ENCODE measurements at regions not wholly inside any gene's neighbourhood (a gene's known extent, or its start where the extent isn't known, plus 50 kb on each side); places are given as distances from the start of the nearest gene placed in this dataset.

DNA sequence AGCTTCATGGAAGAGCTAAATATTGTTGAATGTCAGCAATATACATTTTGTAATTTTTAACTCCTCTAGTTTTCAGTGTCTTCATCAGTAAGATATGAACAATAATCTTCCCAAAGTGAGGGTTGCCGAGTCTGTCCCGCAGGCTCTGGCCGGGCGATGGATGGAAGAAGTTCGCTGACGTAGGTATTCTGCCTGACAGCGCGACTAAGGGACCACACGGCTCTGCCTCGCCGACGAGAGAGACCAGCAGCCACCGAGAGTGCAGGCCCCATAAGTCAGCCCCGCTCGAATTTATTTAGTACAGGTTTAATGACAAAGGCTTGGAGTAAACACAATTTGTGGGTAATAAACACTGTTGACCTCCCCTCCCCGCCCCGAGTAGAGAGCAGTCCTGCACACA lies 427.4 kb upstream of the NECTIN3 start:
- H3K79me2 ChIP-seq (ENCODE audit: control insufficient read depth, insufficient read depth, low read length) = no peaks in the 10 kb centered on the region
- no peaks in the 10 kb centered on the region for H4K20me1 ChIP-seq (replicated peaks; ENCODE audit: control insufficient read depth, insufficient read depth, low read length)
- DNase-seq (ENCODE audit: extremely low read depth in 1 of 4, low spot score in 3 of 4) = no peak
- H3K9ac ChIP-seq (ENCODE audit: insufficient read depth in 1 of 2, low read depth in 2 of 2, low read length in 2 of 2) = no peak overlapping the region
- no peaks in the 10 kb centered on the region for H3K4me1 ChIP-seq (replicated peaks in 1 of 2; ENCODE audit: control insufficient read depth in 2 of 2, insufficient read depth in 2 of 2, low read length in 2 of 2)
- ATAC-seq = no peak
- in situ Hi-C loops (cut with MboI) = no loop called here
- no peak for TF ChIP-seq SOX6 (IDR thresholded peaks at IDR 0.05)
- TF ChIP-seq DIDO1 (tag; IDR thresholded peaks at IDR 0.05; ENCODE audit: low read depth) = no peak
- no peak for TF ChIP-seq HNRNPK (IDR thresholded peaks at IDR 0.05; ENCODE audit: low read depth, low read length, poor library complexity, severe bottlenecking)
- no peak for TF ChIP-seq NFIC (IDR thresholded peaks at IDR 0.05)
- no peak overlapping the region for H3K4me2 ChIP-seq (ENCODE audit: insufficient read depth, low read length)
- POLR2A ChIA-PET = no interaction called here
- 87% methylated on average over 15 of the region's 17 CpGs for WGBS (ENCODE audit: insufficient coverage, low coverage, missing lambda C conversion rate)
- no peak overlapping the region for H3K27ac ChIP-seq (ENCODE audit: extremely low read depth, low read depth, low read length)
- intact Hi-C loops (cut with micrococcal nuclease) = no loop called here
- BruUV-seq (replicated peaks) = no TSS peak
- CTCF ChIA-PET (ENCODE audit: low intra/inter-chr PET ratio) = no interaction called here
- H3K9me1 ChIP-seq (ENCODE audit: control insufficient read depth, insufficient read depth, low read length) = no peaks in the 10 kb centered on the region
- H3K4me3 ChIP-seq = no peak overlapping the region
- no peaks in the 10 kb centered on the region for H3K9me3 ChIP-seq (replicated peaks; ENCODE audit: control insufficient read depth, insufficient read depth, low read depth, low read length)
- H3K36me3 ChIP-seq (ENCODE audit: control insufficient read depth, insufficient read depth, low read length) = no peaks in the 10 kb centered on the region
- H2AFZ ChIP-seq (ENCODE audit: low read depth, low read length) = no peak overlapping the region
- H3K27me3 ChIP-seq (ENCODE audit: control insufficient read depth in 2 of 2, insufficient read depth in 2 of 2, low read length in 2 of 2) = no peaks in the 10 kb centered on the region
- no peak for FAIRE-seq

DNA sequence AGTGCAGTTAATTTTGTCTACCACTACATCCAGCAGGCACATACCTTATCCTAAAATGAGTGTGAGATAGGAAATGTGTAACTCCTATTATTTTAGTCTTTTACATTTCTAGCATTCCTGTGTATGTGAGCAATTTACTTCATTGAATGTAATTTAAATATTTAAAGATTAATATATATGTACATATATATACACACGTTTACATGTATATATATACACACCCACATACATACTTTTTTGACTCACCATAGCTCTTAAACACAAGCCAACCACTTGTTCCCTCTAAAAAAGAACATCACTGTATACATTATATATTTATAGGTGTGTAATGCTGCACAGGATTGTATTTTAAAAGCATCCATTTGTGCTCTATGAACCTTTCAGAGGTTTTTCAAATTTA lies 425.6 kb upstream of the NECTIN3 start:
- in situ Hi-C loops (cut with MboI) = no loop called here
- POLR2A ChIA-PET = no interaction called here
- CTCF ChIA-PET (ENCODE audit: low intra/inter-chr PET ratio) = no interaction called here
- no peak overlapping the region for H3K4me2 ChIP-seq (ENCODE audit: insufficient read depth, low read length)
- no peak overlapping the region for H3K27ac ChIP-seq (ENCODE audit: extremely low read depth, low read depth, low read length)
- H3K9me1 ChIP-seq (ENCODE audit: control insufficient read depth, insufficient read depth, low read length) = no peaks in the 10 kb centered on the region
- H3K4me3 ChIP-seq = no peak overlapping the region
- no peak overlapping the region for H2AFZ ChIP-seq (ENCODE audit: low read depth, low read length)
- H3K79me2 ChIP-seq (ENCODE audit: control insufficient read depth, insufficient read depth, low read length) = no peaks in the 10 kb centered on the region
- no peaks in the 10 kb centered on the region for H3K27me3 ChIP-seq (ENCODE audit: control insufficient read depth in 2 of 2, insufficient read depth in 2 of 2, low read length in 2 of 2)
- 75% methylated on average over 1 of the region's 1 CpG for WGBS (ENCODE audit: insufficient coverage, low coverage, missing lambda C conversion rate)
- no peaks in the 10 kb centered on the region for H4K20me1 ChIP-seq (replicated peaks; ENCODE audit: control insufficient read depth, insufficient read depth, low read length)
- H3K9me3 ChIP-seq (replicated peaks; ENCODE audit: control insufficient read depth, insufficient read depth, low read depth, low read length) = no peaks in the 10 kb centered on the region
- ATAC-seq = no peak
- no peak for FAIRE-seq
- no peak overlapping the region for H3K9ac ChIP-seq (ENCODE audit: insufficient read depth in 1 of 2, low read depth in 2 of 2, low read length in 2 of 2)
- BruUV-seq (replicated peaks) = no TSS peak
- no peak for DNase-seq (ENCODE audit: extremely low read depth in 1 of 4, low spot score in 3 of 4)
- H3K4me1 ChIP-seq (replicated peaks in 1 of 2; ENCODE audit: control insufficient read depth in 2 of 2, insufficient read depth in 2 of 2, low read length in 2 of 2) = no peaks in the 10 kb centered on the region
- intact Hi-C loops (cut with micrococcal nuclease) = no loop called here
- H3K36me3 ChIP-seq (ENCODE audit: control insufficient read depth, insufficient read depth, low read length) = no peaks in the 10 kb centered on the region
- no peak for TF ChIP-seq CHD2 (IDR thresholded peaks at IDR 0.05; ENCODE audit: low read depth, low read length)
- TF ChIP-seq PRPF4 (IDR thresholded peaks at IDR 0.05; ENCODE audit: insufficient read depth, low read depth, low read length, poor library complexity, severe bottlenecking) = no peak
- TF ChIP-seq, protein P1, sequence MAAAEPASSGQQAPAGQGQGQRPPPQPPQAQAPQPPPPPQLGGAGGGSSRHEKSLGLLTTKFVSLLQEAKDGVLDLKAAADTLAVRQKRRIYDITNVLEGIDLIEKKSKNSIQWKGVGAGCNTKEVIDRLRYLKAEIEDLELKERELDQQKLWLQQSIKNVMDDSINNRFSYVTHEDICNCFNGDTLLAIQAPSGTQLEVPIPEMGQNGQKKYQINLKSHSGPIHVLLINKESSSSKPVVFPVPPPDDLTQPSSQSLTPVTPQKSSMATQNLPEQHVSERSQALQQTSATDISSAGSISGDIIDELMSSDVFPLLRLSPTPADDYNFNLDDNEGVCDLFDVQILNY (CRISPR knock-in tag; IDR thresholded peaks at IDR 0.05) = no peak
- TF ChIP-seq DMBX1 (CRISPR knock-in tag; IDR thresholded peaks at IDR 0.05; ENCODE audit: borderline replicate concordance) = no peak
- no peak for TF ChIP-seq TCF7 (IDR thresholded peaks at IDR 0.05; ENCODE audit: borderline replicate concordance)
- TF ChIP-seq PYGO2 (tag; IDR thresholded peaks at IDR 0.05) = no peak
- no peak for TF ChIP-seq ZZZ3 (IDR thresholded peaks at IDR 0.05)
- no peak for TF ChIP-seq NELFE (IDR thresholded peaks at IDR 0.05; ENCODE audit: insufficient read depth, insufficient read length)
- TF ChIP-seq ZNF3 (CRISPR knock-in tag; IDR thresholded peaks at IDR 0.05) = no peak
- no peak for TF ChIP-seq HEY1 (CRISPR knock-in tag; IDR thresholded peaks at IDR 0.05; ENCODE audit: borderline replicate concordance)
- no peak for TF ChIP-seq PURB (CRISPR knock-in tag; IDR thresholded peaks at IDR 0.05; ENCODE audit: low read depth)
- TF ChIP-seq MAFK (IDR thresholded peaks at IDR 0.05; ENCODE audit: low read length) = no peak
- TF ChIP-seq, protein P2, sequence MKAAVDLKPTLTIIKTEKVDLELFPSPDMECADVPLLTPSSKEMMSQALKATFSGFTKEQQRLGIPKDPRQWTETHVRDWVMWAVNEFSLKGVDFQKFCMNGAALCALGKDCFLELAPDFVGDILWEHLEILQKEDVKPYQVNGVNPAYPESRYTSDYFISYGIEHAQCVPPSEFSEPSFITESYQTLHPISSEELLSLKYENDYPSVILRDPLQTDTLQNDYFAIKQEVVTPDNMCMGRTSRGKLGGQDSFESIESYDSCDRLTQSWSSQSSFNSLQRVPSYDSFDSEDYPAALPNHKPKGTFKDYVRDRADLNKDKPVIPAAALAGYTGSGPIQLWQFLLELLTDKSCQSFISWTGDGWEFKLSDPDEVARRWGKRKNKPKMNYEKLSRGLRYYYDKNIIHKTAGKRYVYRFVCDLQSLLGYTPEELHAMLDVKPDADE (conservative IDR thresholded peaks at IDR 0.05; ENCODE audit: control insufficient read depth, low read depth, low read length) = no peak

Measured in K562 (cell line).